Tibial nerve (tissue), 4 donors: ENCODE measurements at regions not wholly inside any gene's neighbourhood (a gene's known extent, or its start where the extent isn't known, plus 50 kb on each side); places are given as distances from the start of the nearest gene placed in this dataset.
A peak's percentile ranks its signal among the peaks of the same experiment; 100 is the strongest.

Source experiments
- DNase-seq, 2 donors: peaks; one replicate each; pipeline ENCODE4 v3.0.0-alpha.2; 2019; ENCODE audit warnings: low spot score in 2 of 2
- H3K27ac ChIP-seq, 4 donors: fragments of 200-600 bp; sonication (generic) in 3 of 4; one replicate each; pipeline ENCODE4 v1.5.1; 2017 to 2019; ENCODE audit warnings: mild to moderate bottlenecking in 1 of 4
- H3K27me3 ChIP-seq, 2 donors: fragments of 200-600 bp; sonication (generic) in 1 of 2; one replicate each; pipeline versions ENCODE4 v1.5.1 to v1.6.0; 2017 to 2019
- H3K36me3 ChIP-seq, 3 donors: fragments of 200-600 bp; sonication (generic); one replicate each; pipeline ENCODE4 v1.5.1; 2018 to 2019
- H3K4me1 ChIP-seq, 4 donors: fragments of 200-600 bp; sonication (generic) in 3 of 4; one replicate each; pipeline ENCODE4 v1.5.1; 2017 to 2019
- H3K4me3 ChIP-seq, 4 donors: fragments of 200-600 bp; sonication (generic) in 3 of 4; one replicate each; pipeline ENCODE4 v1.5.1; 2017 to 2019; ENCODE audit warnings: mild to moderate bottlenecking in 1 of 4, moderate library complexity in 1 of 4
- H3K9me3 ChIP-seq, 4 donors: fragments of 200-600 bp; sonication (generic) in 3 of 4; one replicate each; pipeline ENCODE4 v1.5.1; 2017 to 2019
- EP300 ChIP-seq, 2 donors: sonication (generic); formaldehyde crosslinking; IDR thresholded peaks; one replicate each; pipeline ENCODE4 v1.6.1; 2017; ENCODE audit warnings: antibody characterized with exemption in 2 of 2, mild to moderate bottlenecking in 1 of 2
- POLR2A ChIP-seq, 2 donors: fragments of 450-650 bp; IDR thresholded peaks; one replicate each; pipeline ENCODE4 v1.6.1; 2017; ENCODE audit warnings: antibody characterized with exemption in 2 of 2, mild to moderate bottlenecking in 2 of 2, moderate library complexity in 2 of 2
- WGBS, 2 donors: methylation state at CpG; one replicate each; pipeline ENCODE4 v1.1.5; 2018; 5-methylcytosine and 5-hydroxymethylcytosine counted together
- TF ChIP-seq, protein P1 (sequence below), 5 experiments: fragments of 200-600 bp in 3 of 5; fragments of 450-650 bp in 2 of 5; sonication (generic) in 3 of 5; IDR thresholded peaks; one replicate each; pipeline ENCODE4 v1.5.1; 2016 to 2019; ENCODE audit warnings: antibody characterized with exemption in 5 of 5, mild to moderate bottlenecking in 3 of 5, moderate library complexity in 2 of 5

DNA sequence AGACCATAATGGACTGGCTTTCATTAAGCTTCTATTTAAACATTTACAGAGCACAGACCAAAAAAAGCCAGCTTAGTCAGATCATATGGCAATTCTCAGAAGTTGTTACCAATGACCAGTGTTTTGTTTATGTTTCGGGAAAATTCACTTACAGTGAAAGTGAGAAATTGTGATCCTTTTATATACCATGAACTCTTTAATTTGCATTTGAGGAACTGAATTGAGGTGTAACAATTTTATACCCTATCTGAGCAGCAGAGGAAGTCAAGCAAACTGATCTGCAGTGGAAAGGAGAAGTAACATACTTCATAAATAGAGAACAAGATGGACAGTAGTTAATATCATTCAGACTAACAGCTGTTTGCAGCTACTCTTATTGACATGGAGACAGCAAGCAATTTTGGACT, 97.1 kb downstream of the TMA16 start:
- WGBS, 2 donors: 75 to 77% methylated on average over 1 of the region's 1 CpG
- H3K9me3 ChIP-seq: no peaks in the 10 kb centered on the region
- no peak overlapping the region for H3K4me3 ChIP-seq
- H3K27ac ChIP-seq: no peak overlapping the region
- no peaks in the 10 kb centered on the region for H3K27me3 ChIP-seq
- DNase-seq: no peak
- H3K36me3 ChIP-seq: no peaks in the 10 kb centered on the region
- TF ChIP-seq, protein P1, sequence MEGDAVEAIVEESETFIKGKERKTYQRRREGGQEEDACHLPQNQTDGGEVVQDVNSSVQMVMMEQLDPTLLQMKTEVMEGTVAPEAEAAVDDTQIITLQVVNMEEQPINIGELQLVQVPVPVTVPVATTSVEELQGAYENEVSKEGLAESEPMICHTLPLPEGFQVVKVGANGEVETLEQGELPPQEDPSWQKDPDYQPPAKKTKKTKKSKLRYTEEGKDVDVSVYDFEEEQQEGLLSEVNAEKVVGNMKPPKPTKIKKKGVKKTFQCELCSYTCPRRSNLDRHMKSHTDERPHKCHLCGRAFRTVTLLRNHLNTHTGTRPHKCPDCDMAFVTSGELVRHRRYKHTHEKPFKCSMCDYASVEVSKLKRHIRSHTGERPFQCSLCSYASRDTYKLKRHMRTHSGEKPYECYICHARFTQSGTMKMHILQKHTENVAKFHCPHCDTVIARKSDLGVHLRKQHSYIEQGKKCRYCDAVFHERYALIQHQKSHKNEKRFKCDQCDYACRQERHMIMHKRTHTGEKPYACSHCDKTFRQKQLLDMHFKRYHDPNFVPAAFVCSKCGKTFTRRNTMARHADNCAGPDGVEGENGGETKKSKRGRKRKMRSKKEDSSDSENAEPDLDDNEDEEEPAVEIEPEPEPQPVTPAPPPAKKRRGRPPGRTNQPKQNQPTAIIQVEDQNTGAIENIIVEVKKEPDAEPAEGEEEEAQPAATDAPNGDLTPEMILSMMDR (IDR thresholded peaks at IDR 0.05): no peak
- TF ChIP-seq EP300 (IDR thresholded peaks at IDR 0.05): peak in 1 of 2 donors; percentile 13
- no peak for TF ChIP-seq POLR2A (IDR thresholded peaks at IDR 0.05)
- H3K4me1 ChIP-seq: peaks cover 0 to 5% (median 2%) of the 10 kb centered on the region in 4 donors

DNA sequence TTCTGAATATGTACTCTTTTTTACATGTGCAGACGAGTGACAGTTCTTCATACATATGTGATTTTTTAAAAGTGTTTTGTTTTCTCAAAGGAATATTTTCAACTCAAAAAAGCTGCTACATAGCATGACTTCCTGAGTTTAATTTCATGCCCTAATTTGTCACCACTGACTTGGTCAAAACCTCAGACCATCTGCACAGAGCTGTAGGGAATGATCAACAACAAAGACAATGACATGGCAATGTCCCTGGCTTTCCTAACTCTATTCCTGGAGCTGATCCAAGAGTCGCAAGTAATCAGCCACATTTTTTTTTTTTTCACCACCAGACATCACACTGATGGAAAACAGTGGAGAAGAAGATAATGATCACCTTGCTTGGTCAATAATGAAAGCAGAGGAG, 97.7 kb downstream of the TMA16 start:
- 39 to 46% methylated on average over 2 of the region's 2 CpGs for WGBS, 2 donors
- DNase-seq: no peak
- H3K27me3 ChIP-seq: no peaks in the 10 kb centered on the region
- H3K4me3 ChIP-seq: no peak overlapping the region
- TF ChIP-seq POLR2A (IDR thresholded peaks at IDR 0.05) (no peak), EP300 (IDR thresholded peaks at IDR 0.05) (no peak)
- TF ChIP-seq, protein P1 (IDR thresholded peaks at IDR 0.05): no peak
- no peak overlapping the region for H3K27ac ChIP-seq
- H3K36me3 ChIP-seq: no peaks in the 10 kb centered on the region
- peaks cover 0 to 5% (median 2%) of the 10 kb centered on the region in 4 donors for H3K4me1 ChIP-seq
- H3K9me3 ChIP-seq: no peaks in the 10 kb centered on the region

DNA sequence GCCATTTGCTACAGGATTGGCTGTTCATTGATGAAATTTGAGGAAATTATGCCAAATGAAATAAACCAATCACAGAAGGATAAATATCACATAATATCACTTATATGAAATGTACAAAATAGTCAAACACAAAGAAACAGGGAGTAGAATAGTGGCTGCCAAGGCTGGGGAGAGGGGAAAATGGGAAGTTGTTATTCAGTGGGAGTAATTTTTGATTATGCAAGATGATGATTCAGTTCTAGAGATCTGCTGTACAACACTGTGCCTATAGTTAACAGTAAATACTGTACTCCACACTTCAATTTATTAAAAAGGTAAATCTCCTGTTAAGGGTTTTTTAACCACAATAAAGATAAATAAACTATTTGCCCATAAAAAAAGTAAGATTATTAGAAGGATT, 101.1 kb downstream of the TMA16 start:
- TF ChIP-seq, protein P1 (IDR thresholded peaks at IDR 0.05): no peak
- TF ChIP-seq POLR2A (IDR thresholded peaks at IDR 0.05): no peak
- TF ChIP-seq EP300 (IDR thresholded peaks at IDR 0.05): no peak
- no peak overlapping the region for H3K4me3 ChIP-seq
- H3K9me3 ChIP-seq: no peaks in the 10 kb centered on the region
- peaks cover 0 to 5% (median 0%) of the 10 kb centered on the region in 4 donors for H3K4me1 ChIP-seq
- H3K27ac ChIP-seq: no peak overlapping the region
- H3K36me3 ChIP-seq: no peaks in the 10 kb centered on the region
- no peaks in the 10 kb centered on the region for H3K27me3 ChIP-seq
- DNase-seq: no peak

DNA sequence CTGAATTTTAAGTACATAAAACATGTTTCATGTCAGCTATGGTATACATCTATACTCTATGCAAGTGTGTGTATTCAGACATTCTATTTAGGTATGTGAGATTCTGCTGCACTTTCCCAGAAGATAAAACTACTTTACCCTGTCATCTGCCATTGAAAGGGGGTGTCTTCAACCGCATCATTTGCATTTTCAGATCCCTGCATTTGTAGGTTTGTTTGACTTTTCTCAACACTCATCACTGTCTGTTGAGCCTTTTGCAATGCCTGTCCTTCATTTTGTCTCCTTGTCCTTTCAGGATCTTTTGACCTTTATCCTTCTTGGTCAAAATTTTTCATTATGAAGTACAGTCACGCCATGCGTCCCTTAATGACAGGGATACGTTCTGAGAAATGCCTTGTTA, 103.5 kb downstream of the TMA16 start:
- no peak overlapping the region for H3K4me3 ChIP-seq
- H3K27ac ChIP-seq: no peak overlapping the region
- no peaks in the 10 kb centered on the region for H3K9me3 ChIP-seq
- TF ChIP-seq POLR2A (IDR thresholded peaks at IDR 0.05) (no peak), EP300 (IDR thresholded peaks at IDR 0.05) (no peak)
- TF ChIP-seq, protein P1 (IDR thresholded peaks at IDR 0.05): no peak
- 86 to 91% methylated on average over 4 of the region's 4 CpGs for WGBS, 2 donors
- no peaks in the 10 kb centered on the region for H3K27me3 ChIP-seq
- no peak for DNase-seq
- H3K4me1 ChIP-seq: no peaks in the 10 kb centered on the region
- no peaks in the 10 kb centered on the region for H3K36me3 ChIP-seq

DNA sequence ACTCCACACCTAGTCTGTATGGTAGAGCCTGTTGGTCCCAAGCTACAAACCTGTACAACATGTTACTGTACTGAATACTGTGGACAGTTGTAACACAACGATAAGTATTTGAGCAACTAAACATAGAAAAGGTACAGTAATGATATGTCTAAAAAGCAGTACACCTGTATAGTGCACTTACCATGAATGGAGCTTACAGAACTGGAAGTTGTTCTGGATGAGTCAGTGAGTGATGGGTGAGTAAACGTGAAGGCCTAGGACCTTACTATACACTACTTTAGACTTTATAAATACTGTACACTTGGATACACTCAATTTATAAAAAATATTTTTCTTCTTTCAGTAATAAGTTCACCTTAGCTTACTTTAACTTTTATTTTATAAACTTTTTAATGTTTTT, 104.0 kb downstream of the TMA16 start:
- H3K4me3 ChIP-seq: no peak overlapping the region

More for the DNA sequence above, 104.0 kb downstream of the TMA16 start:
- Histone ChIP-seq H3K27me3 (no peaks in the 10 kb centered on the region), H3K27ac (no peak overlapping the region), H3K36me3 (no peaks in the 10 kb centered on the region), H3K4me1 (no peaks in the 10 kb centered on the region), H3K9me3 (no peaks in the 10 kb centered on the region)
- no peak for DNase-seq
- 93 to 97% methylated on average over 2 of the region's 2 CpGs for WGBS, 2 donors
- TF ChIP-seq POLR2A (IDR thresholded peaks at IDR 0.05) (no peak), EP300 (IDR thresholded peaks at IDR 0.05) (no peak)
- TF ChIP-seq, protein P1 (IDR thresholded peaks at IDR 0.05): no peak
